Parathyroid adenoma (tissue), 2 donors: ENCODE measurements at regions not wholly inside any gene's neighbourhood (a gene's known extent, or its start where the extent isn't known, plus 50 kb on each side); places are given as distances from the start of the nearest gene placed in this dataset.
"Not testable (repeated sequence)": the region's sequence is repeated elsewhere in the genome, so short reads cannot be mapped to it uniquely, and the experiment has no call there.

ENCODE experiments used
- H2AFZ ChIP-seq: fragments of 300-600 bp; sonication (generic); one replicate; pipeline ENCODE4 v1.7.0; 2017; ENCODE audit warnings: antibody characterized with exemption, mild to moderate bottlenecking
- H3K27ac ChIP-seq: fragments of 300-600 bp; sonication (generic); one replicate; pipeline ENCODE4 v1.7.0; 2017
- H3K27me3 ChIP-seq: fragments of 300-600 bp; sonication (generic); one replicate; pipeline ENCODE4 v1.7.0; 2017; ENCODE audit warnings: low read length; ENCODE audit not compliant: control insufficient read depth, insufficient read depth
- H3K36me3 ChIP-seq: fragments of 300-600 bp; sonication (generic); one replicate; pipeline ENCODE4 v1.7.0; 2017; ENCODE audit warnings: low read length; ENCODE audit not compliant: control insufficient read depth, insufficient read depth
- H3K4me1 ChIP-seq: fragments of 300-600 bp; sonication (generic); one replicate; pipeline ENCODE4 v1.7.0; 2017; ENCODE audit warnings: control low read depth
- H3K4me2 ChIP-seq: fragments of 300-600 bp; sonication (generic); one replicate; pipeline ENCODE4 v1.7.0; 2017; ENCODE audit warnings: low read length
- H3K4me3 ChIP-seq: fragments of 300-600 bp; sonication (generic); one replicate; pipeline ENCODE4 v1.7.0; 2017; ENCODE audit warnings: low read depth, low read length
- H3K79me2 ChIP-seq: fragments of 300-600 bp; sonication (generic); one replicate; pipeline ENCODE4 v1.7.0; 2017; ENCODE audit warnings: control low read depth
- H3K9ac ChIP-seq: fragments of 300-600 bp; sonication (generic); one replicate; pipeline ENCODE4 v1.7.0; 2017; ENCODE audit warnings: mild to moderate bottlenecking
- H3K9me3 ChIP-seq: fragments of 300-600 bp; sonication (generic); one replicate; pipeline ENCODE4 v1.7.0; 2017; ENCODE audit warnings: low read length; ENCODE audit not compliant: control insufficient read depth
- TF ChIP-seq, protein P1 (sequence below): fragments of 300-600 bp; sonication (generic); IDR thresholded peaks from one replicate; pipeline ENCODE4 v1.7.0; 2017; ENCODE audit warnings: antibody characterized with exemption, mild to moderate bottlenecking
- donor health status: primary hyperparathyroidism.

GRCh38 chr10:4407783-4408182 is 418.2 kb upstream of the AKR1E2 start:
- Histone ChIP-seq H3K79me2 (no peaks in the 10 kb centered on the region), H3K27me3 (no peaks in the 10 kb centered on the region), H3K4me1 (no peaks in the 10 kb centered on the region), H3K4me3 (no peak overlapping the region), H2AFZ (no peak overlapping the region), H3K36me3 (no peaks in the 10 kb centered on the region), H3K27ac (no peak overlapping the region), H3K9ac (no peak overlapping the region), H3K4me2 (no peak overlapping the region), H3K9me3 (no peaks in the 10 kb centered on the region)
- TF ChIP-seq, protein P1, sequence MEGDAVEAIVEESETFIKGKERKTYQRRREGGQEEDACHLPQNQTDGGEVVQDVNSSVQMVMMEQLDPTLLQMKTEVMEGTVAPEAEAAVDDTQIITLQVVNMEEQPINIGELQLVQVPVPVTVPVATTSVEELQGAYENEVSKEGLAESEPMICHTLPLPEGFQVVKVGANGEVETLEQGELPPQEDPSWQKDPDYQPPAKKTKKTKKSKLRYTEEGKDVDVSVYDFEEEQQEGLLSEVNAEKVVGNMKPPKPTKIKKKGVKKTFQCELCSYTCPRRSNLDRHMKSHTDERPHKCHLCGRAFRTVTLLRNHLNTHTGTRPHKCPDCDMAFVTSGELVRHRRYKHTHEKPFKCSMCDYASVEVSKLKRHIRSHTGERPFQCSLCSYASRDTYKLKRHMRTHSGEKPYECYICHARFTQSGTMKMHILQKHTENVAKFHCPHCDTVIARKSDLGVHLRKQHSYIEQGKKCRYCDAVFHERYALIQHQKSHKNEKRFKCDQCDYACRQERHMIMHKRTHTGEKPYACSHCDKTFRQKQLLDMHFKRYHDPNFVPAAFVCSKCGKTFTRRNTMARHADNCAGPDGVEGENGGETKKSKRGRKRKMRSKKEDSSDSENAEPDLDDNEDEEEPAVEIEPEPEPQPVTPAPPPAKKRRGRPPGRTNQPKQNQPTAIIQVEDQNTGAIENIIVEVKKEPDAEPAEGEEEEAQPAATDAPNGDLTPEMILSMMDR, result no peak

DNA sequence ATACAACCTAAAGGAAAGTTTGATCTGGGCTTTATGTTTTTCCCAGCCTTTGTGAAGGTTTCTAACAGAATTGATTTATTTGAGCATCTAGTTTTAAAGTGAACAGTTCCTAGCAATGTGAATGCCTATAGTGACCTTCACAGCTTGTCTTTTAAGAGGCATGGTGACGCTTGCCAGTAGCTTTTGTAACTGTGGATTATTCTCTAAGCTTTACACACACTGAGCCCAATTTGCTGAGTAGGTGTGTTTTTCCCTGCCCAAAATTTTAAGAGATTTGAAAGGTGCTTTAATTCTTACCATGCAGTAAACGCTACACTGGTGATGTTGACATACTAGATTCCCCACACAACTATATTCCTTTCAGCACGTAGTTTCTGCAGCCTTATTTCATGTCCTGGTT is 420.2 kb upstream of the AKR1E2 start:
- H3K9ac ChIP-seq, result no peak overlapping the region
- H3K9me3 ChIP-seq, result no peaks in the 10 kb centered on the region
- H3K4me2 ChIP-seq, result no peak overlapping the region
- H3K4me1 ChIP-seq, result no peaks in the 10 kb centered on the region
- H3K36me3 ChIP-seq, result no peaks in the 10 kb centered on the region
- H3K27ac ChIP-seq, result no peak overlapping the region
- no peak overlapping the region for H2AFZ ChIP-seq
- no peak overlapping the region for H3K4me3 ChIP-seq
- H3K79me2 ChIP-seq, result no peaks in the 10 kb centered on the region
- no peaks in the 10 kb centered on the region for H3K27me3 ChIP-seq
- TF ChIP-seq, protein P1, result no peak

- TF ChIP-seq, protein P1, result no peak
- no peaks in the 10 kb centered on the region for H3K27me3 ChIP-seq
- H3K4me2 ChIP-seq, result no peak overlapping the region
- H3K27ac ChIP-seq, result no peak overlapping the region
- no peaks in the 10 kb centered on the region for H3K4me1 ChIP-seq
- H3K36me3 ChIP-seq, result no peaks in the 10 kb centered on the region
- no peak overlapping the region for H3K4me3 ChIP-seq
- H2AFZ ChIP-seq, result no peak overlapping the region
- no peaks in the 10 kb centered on the region for H3K9me3 ChIP-seq
- H3K79me2 ChIP-seq, result no peaks in the 10 kb centered on the region
- no peak overlapping the region for H3K9ac ChIP-seq
Measured at GRCh38 chr10:4403638-4404252, 422.3 kb upstream of the AKR1E2 start.

- not testable (repeated sequence) for H3K4me3 ChIP-seq, H3K27me3 ChIP-seq, H3K9ac ChIP-seq, H3K4me1 ChIP-seq, H3K4me2 ChIP-seq, H3K9me3 ChIP-seq, H2AFZ ChIP-seq, H3K36me3 ChIP-seq, H3K27ac ChIP-seq, H3K79me2 ChIP-seq
Measured at GRCh38 chr10:4401080-4401479, 424.9 kb upstream of the AKR1E2 start.

GRCh38 chr10:4399556-4399955 is 426.5 kb upstream of the AKR1E2 start:
- H2AFZ ChIP-seq, result no peak overlapping the region
- H3K4me1 ChIP-seq, result no peaks in the 10 kb centered on the region
- no peak overlapping the region for H3K4me3 ChIP-seq
- H3K79me2 ChIP-seq, result no peaks in the 10 kb centered on the region
- H3K27ac ChIP-seq, result no peak overlapping the region
- H3K27me3 ChIP-seq, result no peaks in the 10 kb centered on the region
- no peaks in the 10 kb centered on the region for H3K9me3 ChIP-seq
- no peak overlapping the region for H3K4me2 ChIP-seq
- no peak overlapping the region for H3K9ac ChIP-seq
- H3K36me3 ChIP-seq, result no peaks in the 10 kb centered on the region
- TF ChIP-seq, protein P1, result no peak
